ENCODE measurements at regions not wholly inside any gene's neighbourhood (a gene's known extent, or its start where the extent isn't known, plus 50 kb on each side); places are given as distances from the start of the nearest gene placed in this dataset.

DNA sequence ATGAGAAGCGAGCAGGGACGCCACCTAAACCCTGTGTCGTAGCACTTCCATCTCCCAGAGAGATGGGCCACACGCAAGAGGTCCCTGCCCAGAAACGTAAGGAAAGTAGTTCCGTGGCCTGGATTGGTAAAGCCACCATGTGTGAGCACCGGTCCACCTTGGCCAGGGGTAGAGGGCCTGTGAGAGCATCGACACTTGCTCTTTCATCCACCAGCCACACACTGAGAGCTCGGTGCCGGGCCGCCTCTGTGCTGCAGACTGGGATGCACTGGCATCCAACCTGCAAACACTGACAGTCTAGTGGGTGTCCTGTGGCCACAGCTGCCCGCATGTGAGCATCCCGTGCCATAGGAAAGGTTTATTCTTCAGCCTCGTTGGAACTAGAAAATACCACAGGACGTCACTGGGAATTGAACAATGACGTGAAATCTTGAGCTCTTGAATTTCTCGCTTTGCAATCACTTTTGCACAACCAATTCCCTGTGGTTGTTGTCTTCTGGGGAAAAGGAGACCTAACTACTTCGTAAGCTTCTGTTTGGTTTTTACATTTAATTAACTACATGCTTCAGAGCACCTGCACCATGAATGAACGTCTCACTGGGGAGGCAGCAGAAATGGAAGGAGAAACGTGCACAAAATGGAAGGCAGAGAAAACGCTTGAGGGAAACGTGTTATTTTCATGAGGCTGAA is 212.0 kb upstream of the RAB6C start:
- DNase-seq (ENCODE audit: low read depth), result no peak

DNA sequence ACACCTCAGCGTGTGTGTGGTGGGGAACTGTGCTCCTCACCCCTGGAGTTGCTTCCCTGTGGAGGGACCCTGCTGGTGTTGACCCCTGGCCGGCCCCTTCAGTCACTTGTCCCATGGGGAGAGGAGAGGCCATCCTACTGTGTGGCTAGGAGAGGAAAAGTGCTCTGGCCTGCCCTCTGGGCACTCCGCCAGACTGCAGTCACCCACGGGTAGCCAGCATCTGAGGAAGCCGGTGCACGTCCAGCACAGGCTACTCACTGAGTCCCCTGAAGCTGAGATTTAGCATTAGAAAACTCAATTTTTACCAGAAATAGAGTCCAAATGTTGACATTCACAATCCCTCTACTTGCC is 211.5 kb upstream of the RAB6C start:
- DNase-seq (ENCODE audit: low read depth), result no peak

DNA sequence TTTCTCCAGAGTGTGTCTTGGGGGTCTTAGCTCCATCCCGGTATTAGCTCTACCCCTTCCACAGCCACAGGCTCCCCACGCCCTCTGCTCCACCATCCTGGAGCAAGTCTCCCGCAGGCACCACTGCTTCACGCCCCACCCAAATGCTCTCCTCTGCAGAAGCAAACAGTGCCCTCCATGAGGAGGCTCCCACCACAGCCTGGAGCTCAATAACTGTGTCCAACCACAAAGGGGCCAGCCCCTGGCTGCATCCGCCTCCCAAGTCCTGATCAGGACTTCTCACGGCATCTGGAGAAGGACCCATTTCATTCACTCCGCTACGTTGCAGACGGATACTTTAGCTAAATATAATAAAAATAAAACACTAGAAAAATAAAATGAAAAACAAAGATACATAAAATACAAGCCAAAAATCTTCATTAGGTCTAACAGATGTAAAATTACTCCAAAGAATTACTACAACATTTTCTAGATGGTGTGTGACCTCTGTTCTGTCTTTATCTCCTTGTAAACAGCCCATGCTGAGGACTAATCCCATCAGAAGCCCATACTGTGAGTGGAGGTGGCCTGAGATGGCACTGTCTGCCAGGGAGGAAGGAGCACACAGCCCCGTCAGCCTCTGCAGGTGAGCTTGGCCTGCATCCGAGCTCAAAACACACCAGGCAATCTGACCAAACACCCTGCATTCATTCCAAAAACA is 210.8 kb upstream of the RAB6C start:
- no peak for DNase-seq (ENCODE audit: low read depth)

DNA sequence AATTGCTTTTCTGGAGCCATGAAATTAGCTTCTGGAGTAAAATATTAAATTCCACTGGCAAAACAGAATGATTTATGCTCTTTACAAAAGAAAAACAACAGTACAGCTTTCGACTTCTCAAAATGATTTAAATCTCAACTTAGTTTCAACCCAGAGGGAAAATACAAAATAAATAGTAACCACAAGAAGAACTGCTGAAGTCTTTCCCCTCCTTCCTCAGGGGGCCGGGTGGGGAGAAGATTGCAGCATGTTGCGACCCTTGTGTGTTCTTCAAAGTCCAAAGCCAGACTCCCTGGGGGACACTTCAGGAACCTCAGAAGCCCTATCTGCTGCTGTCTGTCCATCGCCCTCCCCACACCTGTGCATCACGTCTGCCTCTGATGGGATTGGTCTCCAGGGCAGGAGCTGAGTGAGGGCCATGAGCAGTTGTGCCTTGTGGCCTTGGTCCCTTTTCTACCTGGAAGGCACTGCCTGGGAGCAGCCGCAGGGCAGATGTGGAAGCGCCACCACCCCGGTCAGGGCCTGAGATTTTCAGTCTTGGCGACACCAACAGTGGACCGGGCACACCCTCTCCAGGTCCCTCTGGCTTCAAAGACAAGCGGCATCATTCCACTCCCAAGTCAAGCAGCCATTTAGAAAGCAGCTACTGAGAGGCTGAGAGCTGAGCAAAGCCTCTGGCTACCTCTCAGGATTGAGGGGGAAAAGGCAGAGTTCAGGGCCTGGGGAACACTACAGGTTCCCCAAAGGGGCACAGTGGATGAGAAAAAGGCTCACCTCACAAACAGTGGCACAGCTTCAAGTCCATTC is 210.1 kb upstream of the RAB6C start:
- no peak for DNase-seq (ENCODE audit: low read depth)

DNA sequence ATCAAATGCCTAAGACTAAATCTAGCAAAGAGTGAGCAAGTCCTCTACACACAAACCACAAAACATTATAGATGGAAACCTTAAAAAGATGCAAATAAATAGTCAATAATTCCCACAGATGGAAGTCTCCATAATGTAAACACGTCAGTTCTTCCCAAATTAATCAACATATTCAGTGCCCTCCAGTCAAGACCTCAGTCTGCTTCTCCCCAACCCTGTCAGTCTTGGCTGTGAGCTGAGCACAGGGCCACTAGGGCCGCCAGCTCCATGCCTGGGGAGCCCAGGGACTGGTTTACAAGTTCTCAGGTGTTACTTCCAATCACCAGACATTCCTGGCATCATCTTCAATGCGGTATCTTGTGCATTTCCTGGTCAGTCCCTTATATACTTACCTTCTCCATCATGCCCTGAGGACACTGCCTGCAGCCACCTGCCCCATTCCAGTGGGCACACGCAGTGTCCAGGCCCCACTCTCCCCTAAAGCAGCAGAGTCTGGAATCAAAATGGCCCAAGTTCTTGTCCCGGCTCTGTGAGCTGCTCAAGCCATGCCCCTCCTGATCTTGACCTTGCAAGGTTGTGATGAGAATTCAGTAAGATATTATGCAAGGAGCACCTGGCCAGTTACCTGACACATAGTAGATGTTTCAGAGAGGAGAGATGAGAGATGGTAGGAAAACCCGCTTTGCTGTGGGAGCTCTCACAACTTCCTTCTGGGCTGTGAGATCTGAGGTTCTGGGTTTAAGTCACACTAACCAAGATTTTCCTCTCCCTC is 207.9 kb upstream of the RAB6C start:
- no peak for DNase-seq (ENCODE audit: low read depth)

DNA sequence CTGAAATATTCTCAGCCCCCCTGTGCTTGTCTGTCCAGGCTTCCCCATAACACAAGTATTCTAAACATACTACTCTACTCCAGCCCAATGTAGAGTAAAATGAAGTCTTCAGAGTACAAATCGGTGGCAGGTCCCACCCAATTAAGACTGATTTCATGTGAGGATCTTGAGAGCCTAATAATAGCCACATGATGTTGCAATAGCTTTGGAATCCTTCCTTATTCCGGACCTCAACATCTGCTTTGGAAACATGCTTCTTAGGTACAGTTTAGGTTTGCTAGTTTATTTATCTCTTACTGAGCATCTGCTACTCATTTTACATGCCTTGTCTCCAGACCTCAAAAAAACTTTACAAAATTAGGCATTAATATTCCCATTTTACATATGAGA is 207.3 kb upstream of the RAB6C start:
- DNase-seq (ENCODE audit: low read depth), result no peak

DNA sequence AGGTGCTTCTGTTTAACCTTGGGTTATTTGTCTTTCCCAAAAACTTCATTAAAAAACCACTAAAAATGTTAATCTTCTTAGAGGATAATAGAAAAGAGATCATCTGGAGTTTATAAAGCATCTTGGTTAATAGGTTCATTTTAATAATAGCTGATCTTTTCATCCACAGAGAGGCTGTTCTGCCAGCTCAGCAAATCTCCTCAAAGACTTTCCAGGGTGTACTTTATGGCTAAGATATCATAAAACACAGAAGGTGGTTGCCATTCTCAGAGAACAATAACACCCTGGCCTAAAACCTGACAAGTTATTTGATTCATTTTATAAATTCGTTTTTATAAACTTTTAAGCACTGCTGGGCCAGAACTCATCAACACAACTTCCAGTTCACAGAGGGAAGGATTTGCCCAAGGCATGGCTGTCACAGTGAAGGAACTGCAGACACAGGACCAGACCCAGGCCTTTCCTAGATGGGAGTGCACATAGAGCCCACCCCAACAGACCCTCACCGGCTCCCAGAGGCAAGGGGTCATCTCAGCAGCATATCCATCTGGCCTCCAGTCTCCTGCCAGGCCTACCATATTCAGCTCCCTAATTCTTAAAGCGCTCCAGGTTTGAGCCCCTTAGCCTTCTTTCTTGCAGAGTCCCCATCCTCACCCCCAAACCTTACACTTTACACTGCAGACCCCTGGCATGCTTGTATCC is 203.4 kb upstream of the RAB6C start:
- no peak for DNase-seq (ENCODE audit: low read depth)

DNA sequence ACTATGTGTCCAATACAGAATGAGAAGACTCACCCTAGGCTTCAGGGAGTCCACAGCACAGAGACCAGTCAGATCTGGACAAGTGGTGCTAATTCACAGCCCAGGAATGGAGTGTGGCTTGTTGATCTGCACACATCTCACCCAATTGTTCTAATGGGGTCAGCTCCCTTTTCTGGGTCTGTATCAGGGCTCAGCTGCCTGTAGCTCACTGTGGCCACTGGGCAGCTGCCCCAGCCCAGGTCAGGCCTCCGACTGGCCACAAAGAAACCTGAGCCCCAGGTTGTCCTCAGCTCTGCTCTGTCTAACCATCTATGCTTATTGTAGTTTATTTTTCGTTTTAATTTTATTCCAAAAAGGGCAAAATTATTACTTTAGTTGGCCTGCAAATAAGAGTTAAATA is 202.3 kb upstream of the RAB6C start:
- no peak for DNase-seq (ENCODE audit: low read depth)

DNA sequence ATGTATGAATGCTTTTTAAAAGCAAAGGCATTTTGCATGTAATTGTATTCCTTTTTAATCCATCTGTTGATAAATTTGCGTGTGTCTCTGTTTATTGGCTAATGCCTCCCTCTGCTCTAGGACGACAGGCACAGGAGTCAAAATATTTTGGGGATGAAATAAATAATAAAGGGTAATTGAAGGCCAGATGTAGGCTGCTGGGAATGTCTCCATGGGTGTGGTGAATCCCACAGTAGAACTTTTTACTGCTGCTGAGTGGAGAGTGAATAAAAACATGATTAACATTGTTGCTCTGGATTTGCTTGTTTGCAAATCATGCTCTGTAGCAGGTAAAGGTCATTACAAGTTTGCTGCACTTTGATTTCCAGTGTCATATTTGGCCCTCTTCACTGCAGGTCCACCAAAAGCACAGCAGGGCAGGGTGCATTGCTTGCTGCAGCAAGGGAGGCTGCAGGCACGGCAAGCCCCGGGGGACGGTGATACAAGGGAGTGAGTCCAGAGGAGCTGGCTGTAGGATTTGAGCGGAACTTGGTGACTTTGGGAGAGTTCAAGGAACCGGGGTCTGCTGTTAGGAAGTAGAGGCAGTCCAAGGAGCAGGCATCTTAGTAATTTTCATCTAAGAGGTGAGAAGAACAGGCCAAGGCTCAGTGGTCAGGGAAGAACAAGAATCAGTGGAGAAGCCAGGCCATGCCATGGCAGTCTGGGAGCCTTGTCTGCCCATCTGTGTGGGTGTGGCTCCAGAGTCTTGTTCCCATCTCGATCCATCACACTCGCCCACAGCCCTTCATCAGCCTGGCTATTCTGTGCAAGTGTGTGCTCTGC is 201.5 kb upstream of the RAB6C start:
- DNase-seq (ENCODE audit: low read depth), result no peak

DNA sequence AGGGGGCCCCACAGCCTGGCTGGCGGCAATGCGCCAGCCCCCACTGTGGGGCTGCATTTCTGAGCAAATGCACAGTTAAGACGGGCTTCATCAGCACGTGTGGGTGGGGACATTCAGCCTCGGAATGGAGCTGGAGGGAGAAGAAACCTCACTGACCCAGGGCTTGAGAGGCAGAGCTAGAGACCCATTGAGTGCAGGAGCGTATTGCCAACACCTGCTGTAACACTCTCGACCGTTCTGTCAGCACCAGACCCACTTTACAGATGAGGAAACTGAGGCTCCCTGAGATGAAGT is 200.9 kb upstream of the RAB6C start:
- no peak for DNase-seq (ENCODE audit: low read depth)

DNA sequence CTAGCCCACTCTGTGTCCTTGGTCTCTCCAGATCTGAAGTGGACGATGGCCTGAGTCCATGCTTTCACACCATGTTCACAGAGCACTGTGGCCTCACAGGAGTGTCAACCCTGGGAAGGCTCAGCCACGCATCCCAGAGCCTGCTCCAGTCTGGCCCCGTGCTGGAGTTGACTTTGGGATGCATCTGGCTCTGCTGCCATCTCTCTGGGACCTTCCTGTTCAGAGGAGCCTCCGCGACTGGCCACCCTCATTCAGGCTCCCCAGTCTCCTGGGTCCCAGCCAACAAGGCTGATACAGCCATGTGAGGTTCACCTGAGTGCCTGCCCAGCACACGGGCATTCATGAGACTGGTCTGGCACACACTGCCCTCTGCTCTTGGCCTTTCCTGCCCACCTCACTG is 199.7 kb upstream of the RAB6C start:
- DNase-seq (ENCODE audit: low read depth), result no peak

DNA sequence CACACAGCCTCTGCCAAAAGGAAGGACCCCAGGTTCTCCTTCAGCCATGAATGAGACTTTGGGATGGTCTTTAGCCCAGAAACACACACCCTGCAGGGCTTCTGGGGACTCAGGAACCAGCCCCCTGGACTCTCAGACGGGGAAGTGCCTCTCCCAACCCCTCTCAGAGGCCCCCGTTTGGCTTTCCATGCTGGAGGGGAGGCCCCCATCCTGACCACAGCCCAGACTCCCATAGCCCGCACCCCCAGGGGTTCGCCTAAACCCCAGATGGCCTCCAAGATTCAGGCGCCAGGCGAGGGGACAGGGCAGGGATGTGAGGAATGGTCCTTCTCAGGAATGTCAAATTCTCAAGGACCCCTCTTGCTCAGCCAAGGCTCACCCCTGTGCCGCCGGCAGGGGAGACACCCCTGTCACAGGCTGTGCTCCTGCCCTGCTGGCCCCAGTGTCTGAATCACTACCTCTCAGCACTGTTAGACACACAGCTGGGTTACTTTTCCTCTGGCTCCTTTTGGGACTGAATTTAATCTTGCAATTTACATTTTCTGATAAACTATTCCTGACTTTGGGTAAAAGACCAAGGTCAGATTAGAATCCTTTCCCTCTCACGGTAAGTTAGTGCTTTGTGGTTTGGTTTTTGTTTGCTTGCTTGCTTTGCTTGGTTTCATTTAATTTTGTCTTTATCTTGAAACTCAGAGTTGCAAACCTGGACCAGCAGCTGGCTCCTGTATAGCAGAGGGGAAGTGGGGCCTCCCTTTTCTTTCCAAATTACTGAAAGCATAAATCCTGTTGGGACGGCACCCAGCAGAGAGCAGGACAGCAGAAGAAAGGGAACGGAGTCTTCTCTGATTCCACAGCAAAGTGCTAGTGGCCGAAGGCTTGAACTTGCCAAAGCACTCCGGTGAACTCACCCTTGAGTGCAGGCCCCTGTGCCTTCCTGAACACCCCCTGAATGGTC is 198.9 kb upstream of the RAB6C start:
- no peak for DNase-seq (ENCODE audit: low read depth)

DNA sequence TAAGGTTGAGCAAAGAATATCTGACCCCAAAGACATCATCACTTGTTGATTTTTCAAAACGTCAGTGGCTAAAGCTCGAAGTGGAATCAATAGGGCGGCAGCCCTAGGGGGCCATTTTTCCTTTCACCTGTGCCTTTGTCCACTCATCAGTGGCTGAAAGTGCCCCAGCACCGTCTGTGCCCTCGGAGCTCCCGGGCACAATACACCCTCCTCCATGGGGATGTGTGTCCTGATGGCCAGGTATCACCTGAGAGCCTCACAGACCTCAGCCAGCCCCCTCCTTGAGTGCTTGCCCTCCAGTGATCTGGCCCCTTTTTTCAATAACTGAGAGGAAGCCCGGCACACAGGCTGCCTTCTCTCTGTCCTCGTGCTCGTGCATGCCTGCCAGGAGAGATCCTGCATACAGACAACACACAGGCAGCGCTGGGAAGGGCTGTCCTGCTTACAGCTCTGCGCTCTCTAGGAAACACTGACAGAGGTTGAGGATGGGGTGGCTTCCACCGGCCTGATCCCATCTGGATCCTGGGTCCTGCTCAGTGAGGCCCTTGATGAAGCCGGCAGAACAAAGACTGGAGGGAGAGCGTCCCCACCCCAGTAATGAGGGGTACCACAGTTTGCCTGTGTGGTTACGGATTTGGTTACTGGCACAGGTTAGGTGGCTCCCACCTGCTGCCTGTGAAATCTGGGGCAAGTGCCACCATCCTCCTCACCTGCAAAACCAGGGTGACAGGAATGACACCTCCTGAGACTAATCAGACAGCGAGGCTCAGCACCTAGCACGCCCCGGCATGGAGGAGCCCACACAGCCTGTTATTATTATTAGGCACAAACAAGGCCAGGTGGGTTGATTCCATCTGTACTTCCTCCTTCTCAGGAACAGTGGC is 197.5 kb upstream of the RAB6C start:
- DNase-seq (ENCODE audit: low read depth), result no peak

DNA sequence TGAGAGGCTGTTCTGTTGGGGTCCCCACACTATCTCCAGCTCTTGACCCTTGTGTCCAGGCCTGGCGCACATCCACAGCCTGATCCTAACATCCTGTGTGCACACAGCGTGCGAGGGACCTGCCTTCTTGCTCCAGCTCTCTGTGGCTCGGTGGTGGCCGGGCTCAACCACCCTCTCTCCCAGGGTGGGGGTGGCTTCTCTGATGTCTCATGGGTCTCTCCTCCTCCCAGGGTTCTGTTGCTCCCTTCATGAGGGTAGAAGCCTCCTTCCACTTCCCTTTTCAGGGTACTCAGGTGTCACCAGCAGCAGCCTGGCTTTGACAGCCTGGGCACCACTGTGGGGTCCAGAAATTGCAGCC is 196.9 kb upstream of the RAB6C start:
- no peak for DNase-seq (ENCODE audit: low read depth)

DNA sequence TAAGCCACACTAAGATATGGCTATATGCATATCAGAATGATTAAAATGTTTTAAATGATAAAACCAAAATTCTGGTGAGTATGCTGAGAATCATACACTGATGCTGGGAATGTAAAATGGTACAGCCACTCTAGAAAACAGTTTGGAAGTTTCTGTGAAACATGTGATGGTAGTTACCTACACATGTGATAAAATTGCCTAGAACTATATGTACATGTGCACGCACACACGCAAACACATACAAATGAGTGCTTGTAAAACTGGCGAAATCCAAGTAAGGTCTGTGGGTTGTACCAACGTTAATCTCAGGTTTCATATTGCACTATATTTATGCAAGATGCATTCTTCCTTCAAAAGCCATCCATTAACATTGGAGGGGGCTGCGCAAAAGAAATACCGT is 195.0 kb upstream of the RAB6C start:
- DNase-seq (ENCODE audit: low read depth), result no peak

DNA sequence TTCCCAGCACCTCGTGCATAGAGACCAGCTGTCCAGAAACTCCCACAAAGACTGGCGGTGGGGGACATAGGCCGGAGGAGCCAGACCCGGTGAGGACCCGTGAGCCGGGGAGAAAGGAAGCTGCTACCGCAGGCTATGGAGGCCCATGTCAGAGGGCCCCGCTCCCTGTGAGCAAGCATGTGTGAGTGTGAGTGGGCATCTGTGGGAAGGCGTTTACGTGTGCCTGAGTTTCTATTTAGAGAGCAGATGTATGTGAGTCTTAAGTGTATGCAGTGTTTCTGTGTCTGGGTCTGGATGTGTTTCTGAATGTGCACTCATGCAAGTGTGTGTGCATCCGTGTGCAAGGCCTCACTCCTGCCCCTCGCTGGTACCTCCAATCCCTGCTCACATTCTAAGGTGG is 187.8 kb upstream of the RAB6C start:
- DNase-seq (ENCODE audit: low read depth), result no peak

DNA sequence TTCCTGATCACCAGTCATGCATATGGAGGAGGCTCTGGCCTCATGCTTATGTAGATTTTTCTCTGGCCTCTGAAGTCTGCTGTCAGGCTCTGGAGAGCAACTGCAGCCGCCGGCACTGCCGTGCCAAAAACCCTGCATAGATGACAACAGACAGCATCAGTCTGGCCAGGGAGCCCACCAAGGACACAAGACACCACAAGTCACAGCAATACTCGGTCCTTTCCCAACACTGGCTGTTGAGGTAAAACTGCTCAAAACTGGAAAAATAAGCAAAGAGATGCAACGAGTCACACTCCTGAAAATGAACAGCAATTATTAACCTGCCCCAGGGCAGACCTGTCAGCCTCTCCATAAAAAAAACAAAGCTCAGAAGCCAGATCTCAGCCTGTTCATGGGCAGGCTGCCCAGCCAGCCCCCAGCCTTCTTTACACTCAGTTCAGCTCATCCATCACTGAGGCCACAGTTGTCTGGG is 186.0 kb upstream of the RAB6C start:
- no peak for DNase-seq (ENCODE audit: low read depth)

DNA sequence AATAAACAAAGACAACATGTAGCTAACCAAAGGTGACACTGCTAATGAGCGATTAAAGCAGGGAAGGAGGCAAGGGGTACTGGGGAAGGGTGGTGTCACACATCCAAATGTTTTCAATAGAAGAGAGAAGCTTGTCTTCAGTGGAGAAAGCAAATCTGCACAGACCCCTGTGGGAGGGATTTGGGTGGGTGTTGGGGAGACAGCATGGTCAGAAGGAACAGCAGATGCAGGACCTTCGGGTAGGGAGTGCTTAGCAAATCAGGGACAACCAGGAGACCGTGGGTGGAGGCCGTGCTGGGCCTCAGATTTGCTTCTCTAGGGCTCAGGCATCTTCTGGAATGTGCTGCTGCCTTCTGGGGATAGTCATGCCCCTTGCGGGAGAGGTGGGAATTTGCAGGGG is 185.3 kb upstream of the RAB6C start:
- no peak for DNase-seq (ENCODE audit: low read depth)

DNA sequence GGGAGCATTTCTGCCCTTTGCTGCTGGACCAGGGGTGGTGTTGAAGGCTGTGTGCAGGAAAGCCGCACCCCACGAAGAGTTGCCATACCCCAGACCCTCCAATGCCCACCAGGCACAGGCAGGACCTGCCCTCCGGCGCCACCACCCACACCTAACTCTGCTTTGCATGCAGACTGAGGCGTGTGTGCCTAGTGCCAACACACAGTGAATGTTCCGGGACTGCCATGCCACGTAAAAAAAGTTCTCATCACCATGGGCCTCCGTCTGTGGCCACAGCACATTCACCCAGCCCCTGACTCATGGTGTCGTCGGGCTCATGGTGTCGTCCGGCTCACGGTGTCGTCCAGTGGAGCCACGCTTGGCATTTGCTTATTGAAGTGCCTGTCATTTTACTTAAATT is 184.9 kb upstream of the RAB6C start:
- DNase-seq (ENCODE audit: low read depth), result no peak
